Lower leg skin (tissue), 4 donors: ENCODE measurements at regions not wholly inside any gene's neighbourhood (a gene's known extent, or its start where the extent isn't known, plus 50 kb on each side); places are given as distances from the start of the nearest gene placed in this dataset.

Experiments used
- DNase-seq, 2 donors: peaks; one replicate each; pipeline ENCODE4 v3.0.0-alpha.2; 2019; ENCODE audit warnings: low spot score in 2 of 2
- H3K4me3 ChIP-seq: fragments of 200-600 bp; sonication (generic); 2 replicates; pipeline ENCODE4 v1.5.1; 2017; ENCODE audit warnings: mild to moderate bottlenecking, low read depth; ENCODE audit not compliant: poor library complexity, severe bottlenecking
- CTCF ChIP-seq, 3 donors: fragments of 450-650 bp; IDR thresholded peaks; one replicate each; pipeline ENCODE4 v1.5.1; 2016; ENCODE audit warnings: antibody characterized with exemption in 3 of 3, mild to moderate bottlenecking in 3 of 3, moderate library complexity in 2 of 3
- POLR2A ChIP-seq, 2 donors: fragments of 450-650 bp; IDR thresholded peaks; one replicate each; pipeline ENCODE4 v1.6.1; 2016 to 2017; ENCODE audit warnings: antibody characterized with exemption in 2 of 2, mild to moderate bottlenecking in 1 of 2, moderate library complexity in 1 of 2
- WGBS, 2 donors: methylation state at CpG; one replicate each; pipeline ENCODE4 v1.1.5; 2018; 5-methylcytosine and 5-hydroxymethylcytosine counted together
- intact Hi-C: fragments of 100-400 bp; cut with DNase I; formaldehyde crosslinking; loops from one replicate; pipeline ENCODE4 v1.15.0; 2023; ENCODE audit warnings: low total_unique reads

- 51 to 61% methylated on average over 2 of the region's 2 CpGs for WGBS, 2 donors
- DNase-seq, result no peak
These were observed 180.2 kb upstream of the N4BP1 start for GRCh38 chr16:48790151-48790550.

GRCh38 chr16:48788475-48788874 is 178.5 kb upstream of the N4BP1 start:
- DNase-seq, result no peak
- H3K4me3 ChIP-seq, result no peak overlapping the region
- no peak for TF ChIP-seq POLR2A (IDR thresholded peaks at IDR 0.05)
- TF ChIP-seq CTCF (IDR thresholded peaks at IDR 0.05), result no peak
- intact Hi-C loops, result no loop called here
- WGBS, 2 donors, result 74 to 76% methylated on average over 3 of the region's 3 CpGs

More at GRCh38 chr16:48790151-48790550, 180.2 kb upstream of the N4BP1 start:
- intact Hi-C loops, result no loop called here
- H3K4me3 ChIP-seq, result no peak overlapping the region
- no peak for TF ChIP-seq CTCF (IDR thresholded peaks at IDR 0.05)
- no peak for TF ChIP-seq POLR2A (IDR thresholded peaks at IDR 0.05)

DNA sequence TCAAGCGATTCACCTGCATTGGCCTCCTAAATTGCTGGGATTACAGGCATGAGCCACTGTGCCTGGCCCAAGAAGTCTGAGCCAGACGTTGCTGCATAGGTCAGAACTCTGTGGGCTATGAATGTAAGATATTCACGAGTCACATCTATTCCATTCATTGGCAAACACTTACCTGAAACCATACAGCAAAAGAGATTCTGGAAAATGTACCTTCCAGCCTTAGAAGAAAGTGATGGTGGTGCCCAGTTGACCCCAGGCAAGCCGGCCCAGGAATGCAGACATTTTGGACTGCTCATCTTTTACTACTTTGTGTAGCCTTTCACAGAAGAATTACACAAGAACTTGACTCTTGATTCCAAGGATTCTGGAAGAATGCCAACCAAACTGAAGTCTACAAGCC is 135.6 kb upstream of the N4BP1 start:
- no peak for TF ChIP-seq POLR2A (IDR thresholded peaks at IDR 0.05)
- no peak for TF ChIP-seq CTCF (IDR thresholded peaks at IDR 0.05)
- no peak overlapping the region for H3K4me3 ChIP-seq
- no peak for DNase-seq
- intact Hi-C loops, result no loop called here
- 71 to 75% methylated on average over 4 of the region's 4 CpGs for WGBS, 2 donors

DNA sequence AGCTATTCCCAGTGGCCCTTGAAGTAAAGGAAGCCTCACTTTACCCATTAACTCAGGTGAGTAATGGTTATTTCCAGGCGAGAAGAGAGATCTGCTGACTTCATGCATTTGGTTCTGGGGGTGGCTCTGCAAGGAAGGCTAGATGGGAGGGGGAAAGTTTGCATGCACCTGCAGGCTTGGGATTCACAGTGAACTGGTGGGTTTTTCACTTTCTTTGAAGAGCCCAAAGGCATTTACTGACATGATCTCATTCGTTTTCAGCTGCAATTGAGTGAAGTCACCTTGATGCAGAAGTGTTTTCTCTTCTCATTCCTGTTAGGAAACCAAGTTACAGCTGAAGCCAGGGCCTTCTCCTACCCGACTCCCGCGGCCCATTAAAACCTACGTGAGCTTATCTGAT is 131.0 kb upstream of the N4BP1 start:
- H3K4me3 ChIP-seq, result no peak overlapping the region
- DNase-seq, result no peak
- TF ChIP-seq CTCF (IDR thresholded peaks at IDR 0.05), result no peak
- no peak for TF ChIP-seq POLR2A (IDR thresholded peaks at IDR 0.05)
- intact Hi-C loops, result no loop called here
- 57 to 60% methylated on average over 6 of the region's 6 CpGs for WGBS, 2 donors

DNA sequence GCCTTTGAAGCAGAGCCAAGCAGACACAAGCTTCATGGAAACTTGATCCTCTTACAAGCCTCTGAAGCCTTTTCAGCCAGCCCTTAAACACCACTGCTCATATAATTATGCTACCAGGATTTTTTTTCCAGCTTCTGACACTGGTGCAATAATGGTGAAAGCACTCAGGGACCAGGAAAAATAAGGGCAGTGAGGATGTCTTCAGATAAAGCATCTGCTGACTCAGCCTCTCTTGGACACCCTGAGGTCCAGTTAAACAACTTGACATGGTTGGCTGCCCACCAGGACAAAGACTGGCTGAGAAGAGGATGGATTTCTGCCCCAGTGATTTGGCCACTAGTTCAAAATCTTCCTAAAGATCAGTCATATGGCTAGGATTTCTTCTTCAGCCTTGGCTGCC is 124.2 kb upstream of the N4BP1 start:
- no peak overlapping the region for H3K4me3 ChIP-seq
- no peak for TF ChIP-seq CTCF (IDR thresholded peaks at IDR 0.05)
- TF ChIP-seq POLR2A (IDR thresholded peaks at IDR 0.05), result no peak
- DNase-seq, result no peak
- intact Hi-C loops, result no loop called here

- H3K4me3 ChIP-seq, result no peak overlapping the region
- DNase-seq, result no peak
- intact Hi-C loops, result no loop called here
- 88 to 100% methylated on average over 1 of the region's 1 CpG for WGBS, 2 donors
- TF ChIP-seq CTCF (IDR thresholded peaks at IDR 0.05) (no peak), POLR2A (IDR thresholded peaks at IDR 0.05) (no peak)
These were observed 94.7 kb upstream of the N4BP1 start for GRCh38 chr16:48704710-48705109.
